Pons (tissue), 1 donor: ENCODE measurements at regions not wholly inside any gene's neighbourhood (a gene's known extent, or its start where the extent isn't known, plus 50 kb on each side); places are given as distances from the start of the nearest gene placed in this dataset.

Experiments
- DNase-seq: peaks from one replicate; pipeline ENCODE4 v3.0.0-alpha.2; 2016; ENCODE audit warnings: low spot score

DNA sequence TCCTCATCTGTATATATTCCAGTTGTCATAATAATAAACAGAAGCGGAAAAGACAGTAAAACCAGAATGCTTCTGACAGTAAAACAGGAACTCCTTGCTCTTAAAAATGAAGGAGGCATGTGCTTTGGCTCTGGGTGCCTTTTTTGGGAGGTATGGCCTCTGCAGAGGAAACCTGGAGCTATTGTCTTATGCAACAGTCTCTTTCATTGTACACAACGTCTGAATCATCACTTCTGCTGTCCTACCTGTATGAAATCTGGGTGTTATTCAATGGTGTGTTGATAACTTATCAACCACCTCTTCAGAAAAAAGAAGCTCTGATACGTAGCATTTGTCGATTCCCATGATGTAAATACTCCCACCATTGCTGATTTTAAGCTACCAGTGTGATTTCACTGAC lies 64.8 kb downstream of the CDCA7 start:
- DNase-seq: no peak

- DNase-seq: no peak
These were observed 70.2 kb downstream of the CDCA7 start for GRCh38 chr2:173424886-173425285.

DNA sequence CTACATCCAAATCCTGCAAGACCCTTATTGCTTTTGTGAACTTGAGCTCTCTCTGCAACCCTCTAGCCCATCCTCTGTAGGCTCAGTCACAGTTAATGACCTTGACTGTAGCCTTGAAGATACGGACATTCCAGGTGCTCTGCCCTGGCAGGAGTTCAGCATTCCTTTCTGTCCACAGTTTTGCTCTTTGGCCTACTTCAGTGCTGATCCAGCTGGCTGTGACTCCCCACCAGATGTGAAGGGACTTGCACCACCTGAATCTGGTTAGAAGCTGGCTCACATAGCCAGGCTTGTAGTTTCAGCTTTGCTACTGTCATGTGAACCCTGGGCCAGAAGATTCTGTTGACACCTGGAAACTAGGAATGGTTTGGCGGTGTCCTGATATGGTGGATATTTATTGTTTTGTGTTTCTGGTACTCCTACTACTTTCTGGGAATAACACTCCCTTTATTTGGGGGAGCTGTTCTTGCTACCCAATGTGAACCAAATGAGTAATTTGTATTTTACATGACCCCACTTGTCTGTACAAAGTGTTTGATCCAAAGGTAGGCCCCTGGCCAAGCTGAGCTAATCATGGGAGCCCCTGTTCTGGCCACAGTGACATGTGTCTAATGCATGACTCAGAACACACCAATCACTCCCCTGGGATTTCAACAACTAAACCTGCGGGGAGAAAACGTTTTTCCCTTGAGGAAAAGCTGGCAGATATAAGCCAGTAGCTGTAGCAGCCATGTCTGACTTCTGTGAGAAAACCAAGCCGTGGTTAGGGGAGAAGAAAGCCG lies 73.4 kb downstream of the CDCA7 start:
- DNase-seq: no peak

GRCh38 chr2:173431191-173431590 lies 76.5 kb downstream of the CDCA7 start:
- no peak for DNase-seq

DNA sequence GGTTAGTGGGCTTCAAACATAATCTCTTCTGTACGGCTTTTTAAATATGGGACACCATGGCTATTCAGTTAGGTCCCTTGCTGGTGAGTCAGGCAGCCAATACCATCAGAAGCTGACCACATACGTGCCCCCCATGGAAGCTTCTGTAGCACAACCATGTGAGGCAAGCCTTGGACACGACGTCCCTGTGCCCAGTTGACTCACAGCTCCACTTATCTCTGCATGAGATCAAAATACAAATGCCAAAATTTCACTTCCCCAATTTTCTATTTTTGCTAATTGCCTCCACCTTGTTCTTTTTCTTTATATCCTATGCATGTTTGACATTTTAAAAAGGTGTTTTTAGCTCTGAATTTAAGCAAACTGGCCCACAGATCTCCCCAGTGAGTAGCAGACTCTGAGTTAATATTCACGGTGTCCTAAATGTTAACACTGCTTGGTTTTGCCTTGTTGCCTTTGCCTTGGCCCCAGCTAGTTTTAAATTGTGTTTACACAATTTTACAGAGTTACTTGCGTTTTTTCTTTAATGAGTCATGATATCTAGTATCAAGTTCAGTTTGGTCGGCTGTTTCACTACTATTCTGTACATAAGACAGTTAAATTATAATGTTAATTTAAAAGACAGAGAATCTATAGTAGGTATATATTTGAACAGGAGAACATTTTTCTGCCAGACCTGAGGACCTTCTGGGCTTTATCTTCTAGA lies 77.5 kb downstream of the CDCA7 start:
- DNase-seq: no peak

DNA sequence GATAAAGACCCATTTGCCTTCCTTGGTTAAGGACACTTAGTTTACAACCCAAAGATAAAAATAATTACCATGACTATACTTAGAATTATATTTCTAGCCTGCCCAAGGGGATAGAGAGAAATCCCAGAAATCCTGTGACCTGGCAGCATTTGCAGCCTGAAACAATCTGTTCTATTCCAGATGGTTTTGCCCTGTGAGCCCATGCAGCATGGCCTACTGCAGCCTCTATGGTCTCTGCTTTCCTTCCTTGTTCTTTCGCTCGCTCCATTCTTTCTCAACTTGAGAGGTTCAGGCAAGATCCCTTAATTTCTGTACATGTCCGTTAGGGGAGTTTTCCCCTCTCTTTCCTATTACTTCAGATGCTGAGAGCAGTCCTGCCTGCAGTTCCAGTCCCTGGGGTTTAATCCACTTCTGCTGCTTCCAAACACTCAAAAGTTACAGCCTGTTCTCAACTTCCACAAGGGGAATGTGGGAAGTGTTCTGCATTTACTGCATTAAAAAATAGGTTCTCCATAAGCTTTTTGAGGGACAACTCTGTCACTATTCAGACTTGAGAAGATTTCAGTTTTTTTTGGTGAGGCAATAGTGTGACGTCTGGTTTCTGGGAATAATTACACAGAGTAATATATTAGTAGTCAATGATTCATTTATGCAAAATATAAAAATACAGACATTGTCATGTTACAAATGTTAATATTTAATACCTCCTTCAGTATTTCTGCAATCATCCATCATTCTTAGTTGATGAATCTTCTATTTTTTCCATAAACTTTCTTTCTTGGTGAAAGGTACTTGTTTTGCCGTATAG lies 80.3 kb downstream of the CDCA7 start:
- DNase-seq: no peak

DNA sequence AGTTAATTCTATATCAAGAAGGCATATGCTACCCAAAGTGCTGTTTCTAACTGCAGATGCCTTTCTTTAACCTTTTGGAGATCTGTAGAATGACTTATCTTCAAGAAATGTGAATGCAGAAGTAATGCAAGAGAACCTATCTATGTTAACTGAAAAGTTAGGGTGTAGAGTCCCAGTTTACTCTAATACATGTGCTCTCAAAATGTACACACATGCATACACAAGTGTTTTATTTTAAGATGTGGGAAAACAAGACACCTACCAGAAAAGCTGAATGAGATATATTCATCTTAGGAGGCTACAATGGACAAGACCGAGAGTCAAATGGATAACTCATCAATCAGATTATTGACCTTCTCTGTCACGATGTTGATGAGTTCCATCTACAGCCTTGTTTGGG lies 80.9 kb downstream of the CDCA7 start:
- DNase-seq: no peak

DNA sequence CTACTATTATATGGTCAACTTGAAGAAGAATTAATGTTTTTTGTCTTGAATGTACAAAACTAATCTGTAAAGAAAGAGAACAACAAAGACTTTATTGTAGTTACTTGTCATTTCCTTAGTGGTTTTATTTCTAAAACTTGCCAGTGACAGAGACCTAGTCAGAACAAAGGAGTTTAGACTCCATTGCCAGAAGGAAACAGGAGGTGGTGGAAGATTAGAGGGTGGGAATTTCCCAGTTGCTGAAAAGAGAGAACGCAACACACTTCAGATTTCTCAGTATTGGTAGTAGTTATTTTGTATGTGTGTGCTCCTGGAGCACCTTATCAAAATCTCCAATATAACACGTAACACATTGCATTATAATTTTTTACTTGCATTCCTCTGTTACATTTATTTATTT lies 81.4 kb downstream of the CDCA7 start:
- no peak for DNase-seq

DNA sequence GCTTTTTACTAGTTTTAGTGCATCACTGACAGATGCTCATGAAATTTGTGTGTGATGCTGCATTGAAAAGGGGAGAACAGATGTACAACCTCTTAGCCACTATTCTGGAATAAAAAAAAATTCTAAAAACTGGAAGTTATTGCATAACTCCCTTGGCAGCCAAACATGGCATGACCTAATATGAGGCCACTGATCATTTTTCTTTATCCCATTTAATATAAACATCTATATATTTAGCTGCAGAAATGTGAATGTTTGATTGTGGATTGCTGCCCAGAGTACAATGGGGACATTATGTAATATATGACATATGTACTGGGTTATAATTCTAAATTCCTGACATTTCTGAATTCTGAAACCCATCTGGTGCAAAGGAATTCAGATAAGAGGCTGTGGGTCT lies 86.5 kb downstream of the CDCA7 start:
- DNase-seq: no peak

DNA sequence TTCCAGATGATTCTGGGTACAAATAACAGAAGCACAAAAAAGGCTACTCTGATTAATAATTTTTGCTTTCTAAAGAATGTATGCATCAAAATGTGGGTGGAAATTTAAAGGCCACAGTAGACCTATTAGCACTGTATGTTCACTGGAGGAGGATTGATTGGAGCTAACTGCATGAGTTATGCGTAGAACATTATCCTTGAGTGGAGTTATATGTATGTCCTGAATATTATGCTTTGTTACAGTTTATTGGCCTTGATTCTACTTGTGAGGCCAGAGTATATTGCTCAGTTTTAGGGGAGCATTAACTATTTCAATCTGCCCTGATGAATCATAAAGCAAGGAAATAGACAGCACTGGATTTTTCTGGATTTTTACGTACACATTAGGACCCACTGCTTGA lies 87.9 kb downstream of the CDCA7 start:
- no peak for DNase-seq

DNA sequence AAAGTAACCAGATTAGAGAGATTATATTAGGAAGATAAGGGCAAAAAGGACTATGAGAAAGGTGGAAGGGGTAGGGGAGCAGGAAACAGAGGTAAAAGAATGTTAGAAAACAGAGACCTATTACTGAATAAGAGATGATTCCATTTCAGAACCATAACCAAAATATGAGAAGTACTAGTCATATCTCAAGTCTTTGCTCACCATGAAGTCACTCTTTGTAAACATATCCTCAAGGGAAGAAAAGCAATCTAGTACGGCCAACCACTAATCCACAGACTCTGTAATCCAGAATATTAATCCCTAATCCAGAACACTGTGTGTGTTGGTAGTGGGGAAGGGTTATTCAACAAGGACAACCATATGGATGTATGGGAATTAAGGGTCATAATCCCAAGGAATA lies 92.0 kb downstream of the CDCA7 start:
- no peak for DNase-seq

- peak; percentile 69 for DNase-seq
These were observed 94.3 kb downstream of the CDCA7 start for GRCh38 chr2:173448938-173449471.

DNA sequence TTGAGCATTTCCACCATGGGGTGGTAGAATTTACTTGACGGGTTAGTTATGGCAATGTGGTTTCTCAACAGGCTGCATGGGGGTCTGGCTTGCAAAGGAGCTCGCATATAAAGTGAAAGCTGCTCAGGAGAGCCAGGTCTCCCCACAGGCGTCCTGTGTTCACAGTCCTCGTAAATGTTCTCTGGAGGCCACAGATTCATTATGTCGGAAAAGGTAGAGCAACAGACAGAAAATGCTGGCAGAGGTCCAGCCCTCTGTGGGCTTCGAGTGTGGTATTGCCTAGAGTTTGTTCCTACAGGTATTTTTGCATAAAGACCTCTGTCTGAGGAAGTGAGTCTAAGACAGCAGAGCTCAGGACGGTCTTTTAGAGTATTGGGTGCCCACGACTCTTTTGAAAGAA lies 96.4 kb downstream of the CDCA7 start:
- no peak for DNase-seq

DNA sequence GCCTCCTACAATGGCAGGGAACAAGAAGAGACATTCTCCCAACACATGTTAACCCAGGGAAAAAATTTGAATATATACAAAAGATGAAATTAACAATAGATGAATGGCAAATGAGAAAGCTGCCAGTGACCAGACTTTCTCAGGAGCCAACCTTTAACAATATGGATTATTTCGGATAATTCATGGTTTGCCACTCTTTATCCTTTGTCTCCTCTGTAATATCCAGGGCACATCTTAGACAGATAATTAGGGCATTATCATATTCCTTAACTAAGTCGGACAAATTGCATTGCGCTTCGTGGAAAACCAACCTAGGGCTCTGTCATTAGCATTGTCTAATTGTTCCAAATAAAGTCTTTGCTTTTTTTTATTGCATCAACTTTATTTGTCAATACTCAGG lies 97.3 kb downstream of the CDCA7 start:
- DNase-seq: no peak

DNA sequence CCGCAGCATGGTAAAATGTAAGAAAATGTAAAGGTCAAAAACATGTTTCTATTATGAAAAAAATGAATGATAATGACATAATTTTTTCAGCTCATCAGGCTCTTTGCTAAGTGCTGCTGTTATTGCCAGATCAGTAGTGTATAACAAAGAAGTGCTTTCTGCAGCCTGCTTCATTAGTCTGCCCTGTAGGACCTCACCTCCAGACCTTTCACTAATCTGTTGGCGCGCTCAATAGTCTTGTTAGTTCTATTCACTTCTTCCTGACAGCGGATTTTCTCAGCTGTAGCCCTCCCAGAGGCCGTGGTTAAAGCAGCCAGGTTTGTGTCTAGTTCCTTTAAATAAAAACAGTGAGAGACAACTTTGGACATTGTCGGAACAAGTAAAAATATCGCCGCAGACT lies 97.7 kb downstream of the CDCA7 start:
- no peak for DNase-seq

GRCh38 chr2:173456960-173457359 lies 102.3 kb downstream of the CDCA7 start:
- DNase-seq: no peak

DNA sequence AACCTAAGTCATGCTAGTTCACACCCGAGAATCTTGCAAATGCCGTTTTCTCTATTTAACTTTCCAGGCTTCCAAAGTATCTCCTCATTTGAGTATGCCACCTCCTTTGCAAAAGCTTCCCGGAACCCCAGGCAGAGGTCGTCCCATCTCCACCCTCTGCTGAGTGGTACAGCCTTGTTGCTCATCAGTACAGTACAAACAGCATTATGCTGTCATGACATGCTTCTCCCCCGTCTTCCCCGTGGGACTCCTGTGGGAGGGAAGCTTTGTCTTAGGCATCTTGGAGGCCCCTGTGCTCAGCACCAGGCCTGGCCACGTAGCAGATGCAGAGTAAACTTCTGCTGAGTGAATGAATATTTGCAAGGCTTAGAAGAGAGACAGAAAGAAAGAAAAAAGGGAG lies 102.7 kb downstream of the CDCA7 start:
- no peak for DNase-seq

GRCh38 chr2:173458991-173459780 lies 104.5 kb downstream of the CDCA7 start:
- no peak for DNase-seq

DNA sequence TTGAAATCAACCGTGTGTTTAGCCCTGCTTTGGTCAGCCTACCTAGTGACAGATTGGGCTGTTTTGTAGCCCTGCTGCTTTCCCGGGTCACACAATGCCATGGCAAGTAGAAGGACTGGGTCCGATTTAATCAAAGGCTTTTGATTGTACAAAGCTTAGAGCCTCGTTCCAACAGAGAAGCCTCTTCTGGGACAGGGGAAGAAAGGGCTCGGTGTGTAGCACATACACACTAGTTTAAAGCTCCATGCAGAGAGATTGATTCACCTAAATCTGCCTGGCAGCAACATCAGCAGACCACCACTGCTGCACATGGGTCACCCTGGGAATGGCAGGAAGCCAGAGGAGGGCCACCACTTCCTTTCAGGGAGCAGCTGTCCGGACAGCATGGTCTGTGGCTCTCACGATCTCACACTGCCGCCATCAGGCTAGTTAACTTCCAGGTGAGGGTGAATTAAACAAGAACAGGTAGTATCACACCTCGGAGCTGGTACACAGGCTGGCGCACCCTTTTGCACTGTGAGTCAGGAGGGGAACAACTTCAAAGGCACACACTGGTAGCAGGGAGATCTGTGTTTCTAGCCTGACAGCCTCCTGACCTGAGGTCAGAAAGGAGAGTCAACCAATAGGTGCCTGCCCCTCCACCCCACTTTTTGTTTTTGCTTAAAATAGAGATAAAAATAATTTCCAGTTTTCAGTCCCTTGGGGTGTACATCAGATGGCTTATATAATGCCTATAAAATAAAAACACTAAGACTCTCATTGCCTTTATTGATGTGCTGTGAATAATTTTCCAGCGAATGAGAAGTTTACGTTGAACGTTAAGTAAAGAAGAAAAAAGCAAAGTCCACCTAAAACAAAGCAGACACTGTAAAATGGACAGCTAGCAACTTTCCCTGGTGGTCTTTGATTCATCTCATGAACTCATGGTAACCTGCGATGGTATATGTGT lies 108.5 kb downstream of the CDCA7 start:
- no peak for DNase-seq

DNA sequence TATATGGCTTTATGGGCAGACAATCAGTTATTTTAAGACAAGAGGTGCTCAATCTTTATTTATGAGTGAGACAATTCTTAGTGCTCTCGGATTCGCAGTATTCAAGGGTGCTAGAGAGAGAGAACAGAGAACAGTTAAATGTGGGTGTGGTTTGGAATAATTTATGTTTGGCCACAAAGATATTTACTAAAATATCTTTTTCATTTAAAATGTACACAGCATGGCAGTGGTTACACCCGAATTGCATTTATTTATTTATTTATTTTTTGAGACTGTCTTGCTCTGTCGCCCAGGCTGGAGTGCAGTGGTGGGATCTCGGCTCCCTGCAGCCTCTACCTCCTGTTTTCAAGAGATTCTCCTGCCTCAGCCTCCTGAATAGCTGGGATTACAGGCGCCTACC lies 109.2 kb downstream of the CDCA7 start:
- DNase-seq: no peak

GRCh38 chr2:173467751-173468150 lies 113.1 kb downstream of the CDCA7 start:
- no peak for DNase-seq
